BLaER1 treated with 17β-estradiol and CSF1 and Interleukin-3, amounts not matched to agents 10 nM and 100 nM (cell line): ENCODE measurements at regions not wholly inside any gene's neighbourhood (a gene's known extent, or its start where the extent isn't known, plus 50 kb on each side); places are given as distances from the start of the nearest gene placed in this dataset.

Experiments
- H3K27ac ChIP-seq, 11 experiments: shearing (Covaris generic); formaldehyde crosslinking; 2 replicates each; pipeline ENCODE4 v1.8.1; 2022
- H3K27me3 ChIP-seq, 11 experiments: shearing (Covaris generic); formaldehyde crosslinking; 2 replicates each; pipeline ENCODE4 v1.8.1; 2022
- H3K36me3 ChIP-seq, 11 experiments: shearing (Covaris generic); formaldehyde crosslinking; 2 replicates each; pipeline ENCODE4 v1.8.1; 2022
- H3K4me1 ChIP-seq, 10 experiments: shearing (Covaris generic); formaldehyde crosslinking; 2 replicates each; pipeline ENCODE4 v1.8.1; 2022
- H3K4me2 ChIP-seq, 11 experiments: shearing (Covaris generic); formaldehyde crosslinking; 2 replicates each; pipeline ENCODE4 v1.8.1; 2022
- H3K4me3 ChIP-seq, 10 experiments: shearing (Covaris generic); formaldehyde crosslinking; 2 replicates each; pipeline ENCODE4 v1.8.1; 2022
- H3K9ac ChIP-seq, 11 experiments: shearing (Covaris generic); formaldehyde crosslinking; 2 replicates each; pipeline ENCODE4 v1.8.1; 2022
- H3K9me3 ChIP-seq, 11 experiments: shearing (Covaris generic); formaldehyde crosslinking; replicated peaks in 1 of 11; 2 replicates each; pipeline ENCODE4 v1.8.1; 2022
- H4K20me1 ChIP-seq, 11 experiments: shearing (Covaris generic); formaldehyde crosslinking; 2 replicates each; pipeline ENCODE4 v1.8.1; 2022
- Cebpa-rat ChIP-seq, 11 experiments: shearing (Covaris generic); IDR thresholded peaks; 2 replicates each; pipeline ENCODE4 v1.8.1; 2022

DNA sequence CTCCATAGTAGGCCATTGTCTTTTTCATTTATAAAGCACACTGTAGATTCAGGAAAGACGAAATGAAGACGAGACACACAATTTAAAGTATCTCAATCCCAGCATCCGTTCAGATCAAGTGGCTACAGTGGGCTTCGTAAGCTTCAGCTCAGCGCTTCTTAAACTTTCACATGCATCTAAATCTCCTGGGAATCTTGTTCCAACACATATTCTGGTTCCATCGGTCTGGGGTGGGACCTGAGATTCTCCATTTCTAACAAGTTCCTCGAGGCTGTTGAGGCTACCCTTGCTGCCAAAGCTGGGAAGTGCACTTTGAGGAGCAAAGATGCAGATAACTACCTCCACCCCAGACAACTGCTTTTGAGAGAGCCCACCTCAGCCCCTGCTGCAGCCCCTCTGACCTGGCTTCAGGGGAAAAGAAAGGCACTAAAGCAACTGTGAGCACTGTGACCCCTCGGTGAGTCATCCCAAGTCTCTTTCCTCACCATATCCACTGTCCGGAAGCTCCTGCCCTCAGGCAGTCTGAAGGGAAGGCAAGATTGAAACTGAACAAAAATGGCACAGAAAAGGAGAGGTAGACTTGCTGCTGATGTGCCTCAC, 201.1 kb upstream of the FBXO11 start:
- H3K27ac ChIP-seq: peak overlapping the region in 4 of 11 experiments; percentile 43 to 60 (median 58); a peak in 7 of 22 replicates
- no peak for TF ChIP-seq Cebpa-rat (IDR thresholded peaks at IDR 0.05)
- H3K36me3 ChIP-seq: no peaks in the 10 kb centered on the region
- H3K9me3 ChIP-seq: peaks cover 0 to 6% (median 0%) of the 10 kb centered on the region in 11 experiments; a peak in 7 of 22 replicates
- H3K4me3 ChIP-seq: 0 out of 20 replicates have a peak overlapping the region, but pooled peaks of 1 of the 10 experiments have one; percentile 24
- H4K20me1 ChIP-seq: no peaks in the 10 kb centered on the region
- H3K4me2 ChIP-seq: peak overlapping the region in 10 of 11 experiments; percentile 1 to 94 (median 54); a peak in 18 of 22 replicates
- H3K4me1 ChIP-seq: peaks cover 21 to 60% (median 33%) of the 10 kb centered on the region in 10 experiments
- H3K9ac ChIP-seq: peak overlapping the region in 4 of 11 experiments; percentile 8 to 65 (median 50); a peak in 8 of 22 replicates
- H3K27me3 ChIP-seq: no peaks in the 10 kb centered on the region

DNA sequence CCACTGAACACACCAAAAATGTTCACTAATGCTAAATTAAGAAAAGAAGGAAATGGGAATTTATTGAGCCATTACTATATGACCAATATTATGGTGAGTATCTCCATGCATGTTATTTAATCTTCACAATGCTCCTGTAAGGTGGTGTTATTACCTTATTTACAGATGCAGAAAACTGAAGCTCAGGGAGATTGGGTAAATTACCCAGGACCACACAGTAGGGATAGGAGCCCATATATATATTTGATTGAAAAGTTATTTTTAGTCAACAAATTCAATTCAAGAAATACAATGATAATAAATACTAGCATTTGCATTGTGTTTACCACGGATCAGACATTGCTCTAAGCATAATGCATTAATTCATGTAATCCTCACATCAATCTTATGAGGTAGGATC, 202.2 kb upstream of the FBXO11 start:
- peak overlapping the region in 3 of 11 experiments; percentile 58 to 93 (median 67); a peak in 3 of 22 replicates for H3K4me2 ChIP-seq
- no peak overlapping the region for H3K9ac ChIP-seq
- no peaks in the 10 kb centered on the region for H3K9me3 ChIP-seq
- H3K36me3 ChIP-seq: no peaks in the 10 kb centered on the region
- H3K27ac ChIP-seq: no peak overlapping the region
- H4K20me1 ChIP-seq: no peaks in the 10 kb centered on the region
- H3K4me1 ChIP-seq: peaks cover 21 to 70% (median 42%) of the 10 kb centered on the region in 10 experiments
- H3K27me3 ChIP-seq: no peaks in the 10 kb centered on the region
- no peak for TF ChIP-seq Cebpa-rat (IDR thresholded peaks at IDR 0.05)
- no peak overlapping the region for H3K4me3 ChIP-seq

DNA sequence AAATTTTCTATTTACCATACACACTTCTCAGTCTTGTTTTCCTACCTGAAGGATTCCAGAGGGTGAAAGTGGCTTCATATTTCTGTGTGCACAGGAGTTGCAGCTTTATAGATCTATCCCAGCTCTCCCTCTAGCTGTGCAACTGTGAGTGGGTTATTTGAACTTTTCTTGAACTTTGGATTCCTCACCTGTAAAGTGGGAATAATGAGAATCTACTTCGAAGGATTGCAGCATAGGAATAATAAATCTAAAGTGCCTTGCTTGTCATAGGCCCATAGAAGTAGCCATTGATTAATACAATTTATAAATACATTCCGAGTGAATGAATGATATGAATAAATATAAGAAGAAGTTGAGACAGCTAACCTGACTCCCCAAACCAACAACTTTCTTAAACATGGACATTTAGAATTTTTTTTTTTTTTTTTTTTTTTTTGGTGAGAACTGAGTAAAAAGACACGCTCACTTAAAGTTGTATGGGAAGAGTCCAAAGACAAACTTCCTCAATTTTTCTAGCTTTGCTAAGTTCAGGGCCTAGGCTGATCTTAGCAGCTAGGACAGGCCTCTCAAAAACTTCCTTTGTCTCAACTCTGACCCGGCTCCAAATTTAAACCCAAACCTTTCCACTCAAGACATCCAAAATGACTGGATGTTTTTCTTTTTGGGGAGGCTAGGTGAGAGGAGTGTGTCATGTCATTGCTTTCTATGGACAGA, 203.3 kb upstream of the FBXO11 start:
- Histone ChIP-seq H3K4me1 (peaks cover 21 to 82% (median 48%) of the 10 kb centered on the region in 10 experiments), H3K4me3 (no peak overlapping the region), H3K27ac (peak overlapping the region in 2 of 11 experiments; percentile 18 to 37; a peak in 3 of 22 replicates), H3K9me3 (no peaks in the 10 kb centered on the region), H3K4me2 (peak overlapping the region in 3 of 11 experiments; percentile 58 to 95 (median 93); a peak in 5 of 22 replicates), H4K20me1 (no peaks in the 10 kb centered on the region), H3K36me3 (no peaks in the 10 kb centered on the region), H3K9ac (peak overlapping the region in 2 of 11 experiments; percentile 20 to 32; a peak in 1 of 22 replicates), H3K27me3 (no peaks in the 10 kb centered on the region)
- TF ChIP-seq Cebpa-rat (IDR thresholded peaks at IDR 0.05): no peak

DNA sequence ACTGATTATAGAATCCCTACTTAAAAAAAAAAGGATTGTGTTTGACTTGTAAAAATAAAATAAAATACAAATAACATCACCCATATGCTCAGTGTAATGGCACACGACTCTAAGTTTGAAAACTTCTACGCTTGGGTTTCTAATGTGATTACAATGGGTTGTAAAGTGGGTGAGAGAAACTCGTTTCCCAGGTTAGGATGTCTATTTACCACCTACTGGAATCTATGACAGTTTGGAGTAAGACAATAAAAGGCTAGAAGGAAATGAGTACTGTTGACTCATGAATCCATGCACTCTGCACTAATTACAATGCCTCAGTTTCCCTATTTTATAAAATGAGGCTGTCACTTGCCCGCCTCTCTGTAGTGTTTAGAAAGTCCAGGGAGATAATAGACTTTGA, 204.0 kb upstream of the FOXN2 start:
- H4K20me1 ChIP-seq: no peaks in the 10 kb centered on the region
- no peak overlapping the region for H3K4me3 ChIP-seq
- no peaks in the 10 kb centered on the region for H3K9me3 ChIP-seq
- TF ChIP-seq Cebpa-rat (IDR thresholded peaks at IDR 0.05): no peak
- H3K27me3 ChIP-seq: no peaks in the 10 kb centered on the region
- H3K4me1 ChIP-seq: peaks cover 21 to 89% (median 48%) of the 10 kb centered on the region in 10 experiments
- H3K4me2 ChIP-seq: peak overlapping the region in 9 of 11 experiments; percentile 88 to 95 (median 93); a peak in 14 of 22 replicates
- peak overlapping the region in 5 of 11 experiments; percentile 20 to 89 (median 85); a peak in 4 of 22 replicates for H3K9ac ChIP-seq
- peak overlapping the region in 6 of 11 experiments; percentile 70 to 94 (median 92); a peak in 6 of 22 replicates for H3K27ac ChIP-seq
- H3K36me3 ChIP-seq: no peaks in the 10 kb centered on the region

DNA sequence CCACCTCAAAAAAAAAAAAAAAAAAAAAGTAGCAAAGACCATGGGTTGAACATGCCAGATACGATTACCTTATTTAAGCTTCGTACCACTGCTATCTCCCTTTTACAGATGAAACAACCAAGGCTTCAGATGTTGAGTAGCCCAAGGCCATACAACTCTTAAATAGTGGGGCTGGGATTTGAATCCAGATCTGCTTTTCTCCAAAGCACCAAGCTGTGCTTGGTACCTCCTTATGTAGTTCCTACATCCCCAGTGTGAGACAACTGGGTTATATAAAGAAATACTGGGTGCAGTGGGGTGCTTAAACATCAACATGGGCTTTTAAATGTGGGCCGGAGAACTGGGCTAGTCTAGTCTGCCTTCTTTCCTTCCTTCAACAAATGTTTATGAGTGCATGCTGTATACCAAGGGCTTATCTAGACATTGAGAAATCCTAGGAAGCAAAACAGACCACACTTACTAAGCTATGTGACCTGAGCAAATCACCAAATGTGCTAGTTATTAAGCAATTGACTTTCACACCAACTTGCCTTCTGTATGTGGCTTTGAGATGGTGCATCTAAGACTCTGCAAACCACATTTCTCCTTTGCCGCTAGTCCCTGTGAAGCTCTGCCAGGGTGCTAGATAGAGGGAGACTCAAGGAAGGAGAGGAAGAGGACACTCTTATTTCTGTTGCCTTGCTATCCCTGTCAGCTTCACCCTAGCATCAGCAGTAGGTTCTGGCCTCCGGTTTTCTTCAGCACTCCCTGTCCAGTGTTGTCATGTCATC, 201.4 kb upstream of the FOXN2 start:
- no peaks in the 10 kb centered on the region for H3K9me3 ChIP-seq
- TF ChIP-seq Cebpa-rat (IDR thresholded peaks at IDR 0.05): peak in 1 of 11 experiments; percentile 37; a peak in 1 of 22 replicates
- peaks cover 4 to 78% (median 29%) of the 10 kb centered on the region in 10 experiments; a peak in 19 of 20 replicates for H3K4me1 ChIP-seq
- no peak overlapping the region for H3K4me3 ChIP-seq
- H3K36me3 ChIP-seq: no peaks in the 10 kb centered on the region
- peak overlapping the region in 9 of 11 experiments; percentile 4 to 94 (median 85); a peak in 13 of 22 replicates for H3K27ac ChIP-seq
- peak overlapping the region in 2 of 11 experiments; percentile 29 to 46; a peak in 4 of 22 replicates for H3K9ac ChIP-seq
- H3K4me2 ChIP-seq: peak overlapping the region in 8 of 11 experiments; percentile 13 to 95 (median 92); a peak in 13 of 22 replicates
- no peaks in the 10 kb centered on the region for H4K20me1 ChIP-seq
- no peaks in the 10 kb centered on the region for H3K27me3 ChIP-seq

DNA sequence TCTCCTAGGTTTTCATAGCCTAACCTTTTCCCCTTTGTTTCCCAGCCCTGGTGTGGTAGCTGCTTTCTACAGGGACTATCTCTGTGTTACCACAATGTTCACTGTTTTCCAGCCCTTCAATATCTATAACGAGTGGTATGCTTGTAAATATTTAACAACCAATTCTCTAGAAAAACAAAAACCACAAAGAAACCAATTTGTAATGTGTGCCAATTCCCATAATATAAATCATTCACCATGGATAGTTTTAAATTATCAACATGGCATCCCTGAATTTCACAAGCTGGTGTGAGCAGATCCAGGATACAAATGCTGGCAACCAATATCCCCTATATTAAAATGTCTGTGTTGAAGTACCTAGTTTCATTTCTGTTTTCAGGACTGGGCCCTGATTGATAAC, 200.7 kb upstream of the FOXN2 start:
- Histone ChIP-seq H3K36me3 (no peaks in the 10 kb centered on the region), H3K4me3 (no peak overlapping the region), H3K4me1 (peaks cover 4 to 71% (median 29%) of the 10 kb centered on the region in 10 experiments; a peak in 19 of 20 replicates), H3K27me3 (no peaks in the 10 kb centered on the region), H3K9me3 (no peaks in the 10 kb centered on the region), H3K9ac (peak overlapping the region in 2 of 11 experiments; percentile 29 to 46; a peak in 3 of 22 replicates), H3K27ac (peak overlapping the region in 9 of 11 experiments; percentile 4 to 93 (median 38); a peak in 13 of 22 replicates), H3K4me2 (peak overlapping the region in 6 of 11 experiments; percentile 91 to 95 (median 94); a peak in 9 of 22 replicates), H4K20me1 (no peaks in the 10 kb centered on the region)
- TF ChIP-seq Cebpa-rat (IDR thresholded peaks at IDR 0.05): no peak

DNA sequence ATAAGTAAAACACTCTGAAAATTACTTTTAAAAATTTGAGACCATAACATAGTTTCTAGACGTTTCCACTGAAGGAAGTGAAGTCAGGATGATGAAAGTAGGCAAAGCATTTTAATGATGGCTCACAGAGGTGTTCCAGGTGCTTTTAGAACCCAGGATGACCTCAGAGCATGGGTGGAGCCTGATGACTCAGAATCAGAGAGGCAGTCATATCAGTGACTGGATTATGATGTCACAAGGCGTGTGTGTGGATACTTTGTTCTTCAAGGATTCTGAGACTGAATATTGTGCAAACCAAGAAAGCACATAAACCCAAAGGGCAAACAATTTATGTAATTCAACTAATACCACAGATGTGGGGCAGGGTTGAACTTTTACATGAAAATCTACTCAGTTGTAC, 200.2 kb upstream of the FOXN2 start:
- Histone ChIP-seq H3K4me1 (peaks cover 4 to 66% (median 29%) of the 10 kb centered on the region in 10 experiments; a peak in 19 of 20 replicates), H3K27me3 (no peaks in the 10 kb centered on the region), H3K27ac (peak overlapping the region in 2 of 11 experiments; percentile 85 to 92; a peak in 3 of 22 replicates), H4K20me1 (no peaks in the 10 kb centered on the region), H3K36me3 (no peaks in the 10 kb centered on the region), H3K4me2 (peak overlapping the region in 3 of 11 experiments; percentile 22 to 94 (median 93); a peak in 5 of 22 replicates), H3K9ac (no peak overlapping the region), H3K4me3 (no peak overlapping the region), H3K9me3 (no peaks in the 10 kb centered on the region)
- no peak for TF ChIP-seq Cebpa-rat (IDR thresholded peaks at IDR 0.05)

DNA sequence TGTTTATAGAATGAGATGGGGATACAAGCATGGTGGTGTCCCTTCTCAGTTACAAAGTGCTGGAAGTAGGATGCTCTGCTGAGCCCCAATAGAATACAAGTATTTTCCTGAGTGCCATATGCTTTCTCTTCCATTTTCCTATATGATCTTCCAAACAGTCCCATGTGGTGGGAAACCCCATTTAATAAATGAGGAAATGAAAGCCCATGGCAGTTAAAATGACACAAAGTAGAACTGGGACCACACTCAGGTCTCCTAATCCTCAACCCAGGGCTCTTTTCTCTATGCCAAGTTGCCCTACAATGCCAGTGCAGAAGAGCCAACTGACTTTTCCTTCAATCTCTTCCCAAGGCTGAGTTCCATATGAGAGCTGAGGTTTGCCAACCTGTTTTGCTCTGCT, 198.0 kb upstream of the FOXN2 start:
- Histone ChIP-seq H4K20me1 (no peaks in the 10 kb centered on the region), H3K27ac (0 out of 22 replicates have a peak overlapping the region, but pooled peaks of 2 of the 11 experiments have one; percentile 0 to 2), H3K9ac (no peak overlapping the region), H3K4me2 (peak overlapping the region in 5 of 11 experiments; percentile 16 to 53 (median 38); a peak in 10 of 22 replicates), H3K4me1 (peaks cover 4 to 66% (median 24%) of the 10 kb centered on the region in 10 experiments; a peak in 19 of 20 replicates), H3K27me3 (no peaks in the 10 kb centered on the region), H3K36me3 (no peaks in the 10 kb centered on the region), H3K4me3 (no peak overlapping the region), H3K9me3 (peaks cover 0 to 7% (median 0%) of the 10 kb centered on the region in 11 experiments; a peak in 1 of 22 replicates)
- no peak for TF ChIP-seq Cebpa-rat (IDR thresholded peaks at IDR 0.05)
